ENCODE measurements at regions not wholly inside any gene's neighbourhood (a gene's known extent, or its start where the extent isn't known, plus 50 kb on each side); places are given as distances from the start of the nearest gene placed in this dataset.

- DNase-seq (ENCODE audit: low read depth, low spot score): no peak
These were observed 116.2 kb downstream of the NSUN3 start for GRCh38 chr3:94179059-94179458.

GRCh38 chr3:94183551-94183950 lies 120.7 kb downstream of the NSUN3 start:
- no peak for DNase-seq (ENCODE audit: low read depth, low spot score)

- no peak for DNase-seq (ENCODE audit: low read depth, low spot score)
These were observed 121.9 kb downstream of the NSUN3 start for GRCh38 chr3:94184781-94185180.

GRCh38 chr3:94185753-94186152 lies 122.9 kb downstream of the NSUN3 start:
- DNase-seq (ENCODE audit: low read depth, low spot score): peak; percentile 5

GRCh38 chr3:94187697-94188096 lies 124.8 kb downstream of the NSUN3 start:
- no peak for DNase-seq (ENCODE audit: low read depth, low spot score)

- DNase-seq (ENCODE audit: low read depth, low spot score): no peak
These were observed 132.5 kb downstream of the NSUN3 start for GRCh38 chr3:94195381-94195780.

GRCh38 chr3:94206291-94206690 lies 143.4 kb downstream of the NSUN3 start:
- DNase-seq (ENCODE audit: low read depth, low spot score): no peak

- DNase-seq (ENCODE audit: low read depth, low spot score): no peak
These were observed 147.4 kb downstream of the NSUN3 start for GRCh38 chr3:94210256-94210655.

- DNase-seq (ENCODE audit: low read depth, low spot score): no peak
These were observed 154.5 kb downstream of the NSUN3 start for GRCh38 chr3:94217406-94217805.

- DNase-seq (ENCODE audit: low read depth, low spot score): no peak
These were observed 157.6 kb downstream of the NSUN3 start for GRCh38 chr3:94220426-94220825.

- no peak for DNase-seq (ENCODE audit: low read depth, low spot score)
These were observed 159.0 kb downstream of the NSUN3 start for GRCh38 chr3:94221829-94222228.

GRCh38 chr3:94225148-94225865 lies 162.4 kb downstream of the NSUN3 start:
- peak; percentile 40 for DNase-seq (ENCODE audit: low read depth, low spot score)

GRCh38 chr3:94226078-94226477 lies 163.2 kb downstream of the NSUN3 start:
- peak; percentile 77 for DNase-seq (ENCODE audit: low read depth, low spot score)

- DNase-seq (ENCODE audit: low read depth, low spot score): no peak
These were observed 170.1 kb downstream of the NSUN3 start for GRCh38 chr3:94232921-94233320.

GRCh38 chr3:94234177-94234788 lies 171.4 kb downstream of the NSUN3 start:
- DNase-seq (ENCODE audit: low read depth, low spot score): peak; percentile 72

- no peak for DNase-seq (ENCODE audit: low read depth, low spot score)
These were observed 179.1 kb downstream of the NSUN3 start for GRCh38 chr3:94241986-94242385.

- peak; percentile 16 for DNase-seq (ENCODE audit: low read depth, low spot score)
These were observed 183.3 kb downstream of the NSUN3 start for GRCh38 chr3:94246171-94246570.

- DNase-seq (ENCODE audit: low read depth, low spot score): no peak
These were observed 185.2 kb downstream of the NSUN3 start for GRCh38 chr3:94248042-94248441.

- DNase-seq (ENCODE audit: low read depth, low spot score): peak; percentile 71
These were observed 186.7 kb downstream of the NSUN3 start for GRCh38 chr3:94249491-94250079.

GRCh38 chr3:94251566-94251965 lies 188.7 kb downstream of the NSUN3 start:
- DNase-seq (ENCODE audit: low read depth, low spot score): no peak

GRCh38 chr3:94252316-94252715 lies 189.5 kb downstream of the NSUN3 start:
- DNase-seq (ENCODE audit: low read depth, low spot score): no peak

- DNase-seq (ENCODE audit: low read depth, low spot score): no peak
These were observed 194.3 kb downstream of the NSUN3 start for GRCh38 chr3:94256888-94257813.
